ENCODE measurements at regions not wholly inside any gene's neighbourhood (a gene's known extent, or its start where the extent isn't known, plus 50 kb on each side); places are given as distances from the start of the nearest gene placed in this dataset.

- Histone ChIP-seq H3K27me3 (replicated peaks; ENCODE audit: insufficient read depth) (peaks cover 89% of the 10 kb centered on the region), H3K4me1 (ENCODE audit: insufficient read depth) (no peaks in the 10 kb centered on the region), H3K9me3 (ENCODE audit: low read depth) (no peaks in the 10 kb centered on the region), H3K9me2 (ENCODE audit: insufficient read depth) (no peaks in the 10 kb centered on the region), H3K36me3 (ENCODE audit: low read depth) (no peaks in the 10 kb centered on the region), H3K4me3 (no peak overlapping the region), H4K20me1 (ENCODE audit: insufficient read depth) (no peaks in the 10 kb centered on the region), H3K9ac (no peak overlapping the region), H3K79me2 (ENCODE audit: insufficient read depth) (no peaks in the 10 kb centered on the region), H3K4me2 (ENCODE audit: unreplicated experiment) (no peak overlapping the region), H3K27ac (no peak overlapping the region), H2AFZ (no peak overlapping the region), H3F3A (ENCODE audit: insufficient read depth) (no peaks in the 10 kb centered on the region)
- in situ Hi-C loops (cut with MboI), result no loop called here
- 79% methylated on average over 7 of the region's 7 CpGs for WGBS, 2 experiments (ENCODE audit: low coverage in 1 of 2, low lambda C conversion rate in 2 of 2, missing lambda C conversion rate in 2 of 2)
- TF ChIP-seq EZH2phosphoT487 (IDR thresholded peaks at IDR 0.05; ENCODE audit: insufficient read depth, low read depth) (no peak), EZH2 (IDR thresholded peaks at IDR 0.05; ENCODE audit: insufficient read depth, poor library complexity, severe bottlenecking) (no peak)
- DNase-seq, result no peak
These were observed 235.9 kb downstream of the FOXL1 start for GRCh38 chr16:86814256-86814655.

GRCh38 chr16:86816930-86817625, 238.7 kb downstream of the FOXL1 start:
- Histone ChIP-seq H3K9me3 (ENCODE audit: low read depth) (no peaks in the 10 kb centered on the region), H4K20me1 (ENCODE audit: insufficient read depth) (no peaks in the 10 kb centered on the region), H2AFZ (no peak overlapping the region), H3K9ac (no peak overlapping the region), H3K36me3 (ENCODE audit: low read depth) (no peaks in the 10 kb centered on the region), H3K27me3 (replicated peaks; ENCODE audit: insufficient read depth) (peaks cover 78% of the 10 kb centered on the region), H3F3A (ENCODE audit: insufficient read depth) (no peaks in the 10 kb centered on the region), H3K79me2 (ENCODE audit: insufficient read depth) (no peaks in the 10 kb centered on the region), H3K4me1 (ENCODE audit: insufficient read depth) (no peaks in the 10 kb centered on the region), H3K4me3 (no peak overlapping the region), H3K9me2 (ENCODE audit: insufficient read depth) (no peaks in the 10 kb centered on the region), H3K4me2 (ENCODE audit: unreplicated experiment) (no peak overlapping the region), H3K27ac (no peak overlapping the region)
- DNase-seq, result no peak
- in situ Hi-C loops (cut with MboI), result no loop called here
- TF ChIP-seq EZH2 (IDR thresholded peaks at IDR 0.05; ENCODE audit: insufficient read depth, poor library complexity, severe bottlenecking) (no peak), EZH2phosphoT487 (IDR thresholded peaks at IDR 0.05; ENCODE audit: insufficient read depth, low read depth) (no peak)
- 43 to 45% methylated on average over 9 of the region's 9 CpGs for WGBS, 2 experiments (ENCODE audit: low coverage in 1 of 2, low lambda C conversion rate in 2 of 2, missing lambda C conversion rate in 2 of 2)

GRCh38 chr16:86818671-86819532, 240.6 kb downstream of the FOXL1 start:
- H3K9me2 ChIP-seq (ENCODE audit: insufficient read depth), result no peaks in the 10 kb centered on the region
- WGBS, 2 experiments (ENCODE audit: low coverage in 1 of 2, low lambda C conversion rate in 2 of 2, missing lambda C conversion rate in 2 of 2), result 70 to 73% methylated on average over 29 of the region's 29 CpGs
- H3K27ac ChIP-seq, result no peak overlapping the region
- H3K9ac ChIP-seq, result no peak overlapping the region
- H3K27me3 ChIP-seq (replicated peaks; ENCODE audit: insufficient read depth), result peaks cover 73% of the 10 kb centered on the region
- no peak overlapping the region for H3K4me3 ChIP-seq
- H3K9me3 ChIP-seq (ENCODE audit: low read depth), result no peaks in the 10 kb centered on the region
- no peak overlapping the region for H2AFZ ChIP-seq
- in situ Hi-C loops (cut with MboI), result no loop called here
- H3K79me2 ChIP-seq (ENCODE audit: insufficient read depth), result no peaks in the 10 kb centered on the region
- no peaks in the 10 kb centered on the region for H3F3A ChIP-seq (ENCODE audit: insufficient read depth)
- no peaks in the 10 kb centered on the region for H3K36me3 ChIP-seq (ENCODE audit: low read depth)
- H4K20me1 ChIP-seq (ENCODE audit: insufficient read depth), result no peaks in the 10 kb centered on the region
- no peak for DNase-seq
- no peak overlapping the region for H3K4me2 ChIP-seq (ENCODE audit: unreplicated experiment)
- H3K4me1 ChIP-seq (ENCODE audit: insufficient read depth), result no peaks in the 10 kb centered on the region
- no peak for TF ChIP-seq EZH2 (IDR thresholded peaks at IDR 0.05; ENCODE audit: insufficient read depth, poor library complexity, severe bottlenecking)
- no peak for TF ChIP-seq EZH2phosphoT487 (IDR thresholded peaks at IDR 0.05; ENCODE audit: insufficient read depth, low read depth)

- H3K9ac ChIP-seq, result no peak overlapping the region
- H3K9me2 ChIP-seq (ENCODE audit: insufficient read depth), result no peaks in the 10 kb centered on the region
- H3K9me3 ChIP-seq (ENCODE audit: low read depth), result no peaks in the 10 kb centered on the region
- no peak overlapping the region for H3K4me2 ChIP-seq (ENCODE audit: unreplicated experiment)
- H3K4me1 ChIP-seq (ENCODE audit: insufficient read depth), result no peaks in the 10 kb centered on the region
- WGBS, 2 experiments (ENCODE audit: low coverage in 1 of 2, low lambda C conversion rate in 2 of 2, missing lambda C conversion rate in 2 of 2), result 32 to 36% methylated on average over 3 to 4 of the region's 4 CpGs
- DNase-seq, result peak; percentile 36
- no peak overlapping the region for H2AFZ ChIP-seq
- in situ Hi-C loops (cut with MboI), result no loop called here
- TF ChIP-seq EZH2phosphoT487 (IDR thresholded peaks at IDR 0.05; ENCODE audit: insufficient read depth, low read depth), result no peak
- TF ChIP-seq EZH2 (IDR thresholded peaks at IDR 0.05; ENCODE audit: insufficient read depth, poor library complexity, severe bottlenecking), result no peak
- H3K4me3 ChIP-seq, result no peak overlapping the region
- H3K36me3 ChIP-seq (ENCODE audit: low read depth), result no peaks in the 10 kb centered on the region
- no peaks in the 10 kb centered on the region for H4K20me1 ChIP-seq (ENCODE audit: insufficient read depth)
- no peaks in the 10 kb centered on the region for H3K79me2 ChIP-seq (ENCODE audit: insufficient read depth)
- H3K27me3 ChIP-seq (replicated peaks; ENCODE audit: insufficient read depth), result peaks cover 74% of the 10 kb centered on the region
- no peak overlapping the region for H3K27ac ChIP-seq
- H3F3A ChIP-seq (ENCODE audit: insufficient read depth), result no peaks in the 10 kb centered on the region
These were observed 241.2 kb downstream of the FOXL1 start for GRCh38 chr16:86819533-86819892.

All from GM23248 (cell line).